GM19328 (cell line): ENCODE measurements at regions not wholly inside any gene's neighbourhood (a gene's known extent, or its start where the extent isn't known, plus 50 kb on each side); places are given as distances from the start of the nearest gene placed in this dataset.

Source experiments
- ATAC-seq: cut with Tn5 transposase; IDR thresholded peaks from one replicate; pipeline ENCODE4 v1.9.1; 2021; ENCODE audit warnings: mild to moderate bottlenecking, moderate library complexity; ENCODE audit not compliant: unreplicated experiment

DNA sequence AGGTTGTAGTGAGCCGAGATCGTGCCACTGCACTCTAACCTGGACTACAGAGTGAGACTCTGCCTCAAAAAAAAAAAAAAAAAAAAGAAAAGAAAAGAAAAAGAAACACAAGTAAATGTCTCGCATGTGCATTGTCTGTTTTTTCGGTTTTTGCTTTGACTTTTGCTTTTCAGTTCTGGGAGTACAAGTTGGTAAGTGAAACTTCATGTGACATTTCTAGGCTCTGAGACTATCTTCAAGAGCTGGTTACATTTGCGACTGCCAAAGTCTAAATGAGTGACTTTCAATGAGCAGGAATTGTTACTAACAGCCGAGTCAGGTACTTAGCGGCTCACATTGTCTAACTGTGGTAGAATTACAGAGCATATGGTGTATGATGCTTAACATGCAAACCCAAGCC is 107.0 kb upstream of the CELF2 start:
- no peak for ATAC-seq

DNA sequence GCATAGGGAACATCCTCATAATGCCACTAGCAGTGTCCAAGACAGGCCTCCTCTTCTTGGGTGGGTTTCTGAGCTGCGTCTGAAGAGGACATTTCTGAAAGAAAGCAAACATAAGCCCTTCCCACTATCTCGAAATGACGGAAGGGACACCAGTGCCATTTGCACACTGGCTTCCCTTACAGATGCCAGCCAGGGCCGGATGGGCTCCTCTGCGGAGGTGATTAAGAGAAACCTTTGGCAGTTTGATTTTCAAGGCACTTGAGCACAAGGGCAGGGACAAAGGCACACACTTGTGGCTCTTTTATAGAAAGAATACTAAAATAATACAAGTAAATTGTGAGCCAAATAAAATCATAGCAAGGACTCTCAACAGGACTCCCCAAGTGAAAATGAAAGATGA is 106.6 kb upstream of the CELF2 start:
- no peak for ATAC-seq

- ATAC-seq: no peak
Observed at GRCh38 chr10:10911471-10911921, 106.2 kb upstream of the CELF2 start.

DNA sequence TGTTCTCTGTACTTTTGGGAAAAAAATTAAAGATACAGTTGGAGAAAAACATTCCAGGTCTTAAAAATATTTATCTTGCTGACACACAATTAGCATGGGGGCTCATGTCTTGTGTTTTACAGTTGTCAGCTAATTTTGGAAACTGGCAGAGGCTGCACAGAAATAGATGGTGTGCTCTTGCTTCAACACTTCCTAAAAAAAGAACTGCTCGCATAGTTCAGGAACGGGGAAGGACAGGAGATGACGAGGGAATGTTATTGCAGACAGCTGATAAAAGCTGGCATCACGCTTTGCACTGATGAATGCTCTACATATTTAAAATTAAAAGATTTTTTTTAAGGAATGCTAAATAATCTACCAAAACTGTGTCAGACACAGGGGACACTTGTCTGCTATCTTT is 103.5 kb upstream of the CELF2 start:
- ATAC-seq: no peak

DNA sequence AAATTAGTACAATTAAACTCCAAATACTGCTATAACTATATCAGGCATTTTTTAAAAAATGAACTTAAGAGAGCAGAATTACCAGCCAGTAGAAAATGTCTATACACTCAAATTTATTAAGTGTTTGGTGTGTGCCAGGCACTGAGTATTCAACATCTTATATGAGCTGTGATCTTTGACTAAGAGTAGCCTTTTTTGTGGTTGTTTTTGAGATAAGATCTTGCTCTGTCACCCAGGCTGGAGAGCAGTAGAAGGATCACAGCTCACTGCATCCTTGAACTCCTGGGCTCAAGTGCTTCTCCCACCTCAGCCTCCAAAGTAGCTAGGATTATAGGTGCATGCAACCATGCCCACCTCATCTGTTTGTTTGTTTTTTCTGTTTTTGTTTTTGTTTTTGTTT is 102.5 kb upstream of the CELF2 start:
- ATAC-seq: no peak

- no peak for ATAC-seq
Observed at GRCh38 chr10:10917031-10917430, 100.6 kb upstream of the CELF2 start.

DNA sequence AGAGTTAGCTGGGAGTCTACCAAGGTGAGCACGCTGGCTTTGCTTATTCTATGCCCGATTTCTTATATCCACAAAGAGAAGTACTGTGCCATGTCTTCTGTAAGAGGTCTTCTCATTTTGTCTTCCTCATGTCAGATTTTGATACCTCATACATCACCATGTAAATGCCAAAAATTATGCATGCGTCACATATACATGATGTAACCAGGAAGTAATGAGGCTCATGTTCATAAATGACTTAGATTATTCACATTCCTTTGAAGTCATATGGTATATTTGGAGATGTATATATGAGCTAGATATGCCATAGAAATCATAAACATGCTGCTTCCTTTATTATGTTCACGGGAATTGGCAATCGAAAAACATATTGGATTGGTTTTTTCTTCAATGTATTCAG is 97.7 kb upstream of the CELF2 start:
- ATAC-seq: no peak

DNA sequence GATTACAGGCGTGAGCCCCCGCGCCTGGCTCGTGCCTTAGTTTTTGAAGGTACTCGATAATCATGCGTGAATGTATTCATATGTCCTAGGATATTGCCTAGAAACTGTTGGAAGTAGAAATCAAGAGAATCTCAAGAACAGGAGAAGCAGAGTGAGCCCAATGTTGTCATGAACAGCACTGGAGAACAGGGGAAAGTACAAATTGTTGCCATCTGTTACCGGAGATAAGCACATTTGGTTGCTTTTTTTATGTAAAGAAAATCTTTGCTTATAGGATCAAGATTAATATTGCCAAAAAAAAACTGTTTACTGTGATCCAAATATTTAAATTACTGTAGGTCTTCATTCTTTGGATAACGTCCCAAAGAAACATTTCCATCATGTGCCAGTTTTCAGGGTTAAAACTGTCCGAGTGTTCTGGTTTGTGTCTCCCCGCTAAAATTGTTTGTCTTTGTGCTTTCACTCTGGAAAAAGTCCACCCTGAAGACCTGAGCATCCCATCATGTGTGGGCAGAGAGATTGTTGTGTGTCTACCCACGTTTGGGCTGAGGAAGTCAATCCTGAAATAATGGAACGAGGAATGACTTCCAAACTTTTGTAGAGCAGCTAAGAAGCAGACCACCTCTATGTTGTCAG is 95.7 kb upstream of the CELF2 start:
- ATAC-seq: no peak

GRCh38 chr10:10923029-10923651 is 94.5 kb upstream of the CELF2 start:
- ATAC-seq: no peak

DNA sequence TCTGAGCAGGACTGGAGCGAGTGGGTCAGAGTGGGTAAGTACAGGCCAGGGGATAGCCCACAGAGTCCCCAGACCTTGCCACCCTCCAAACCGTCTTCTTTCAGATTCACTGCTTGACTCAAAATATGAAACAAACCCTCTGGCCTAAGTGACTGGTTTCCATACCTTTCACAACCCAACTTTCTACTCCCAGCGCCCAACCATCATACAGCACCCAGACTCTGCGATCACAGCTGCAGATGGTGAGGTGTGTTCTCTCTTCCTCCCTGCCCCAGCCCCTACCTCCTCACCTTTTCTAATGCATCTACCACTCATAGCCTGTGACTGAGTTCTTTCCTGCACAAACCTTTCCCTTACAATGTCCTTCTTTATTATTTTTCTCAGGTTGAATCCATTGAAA is 92.0 kb upstream of the CELF2 start:
- no peak for ATAC-seq

- ATAC-seq: no peak
Observed at GRCh38 chr10:10927608-10928007, 90.1 kb upstream of the CELF2 start.

DNA sequence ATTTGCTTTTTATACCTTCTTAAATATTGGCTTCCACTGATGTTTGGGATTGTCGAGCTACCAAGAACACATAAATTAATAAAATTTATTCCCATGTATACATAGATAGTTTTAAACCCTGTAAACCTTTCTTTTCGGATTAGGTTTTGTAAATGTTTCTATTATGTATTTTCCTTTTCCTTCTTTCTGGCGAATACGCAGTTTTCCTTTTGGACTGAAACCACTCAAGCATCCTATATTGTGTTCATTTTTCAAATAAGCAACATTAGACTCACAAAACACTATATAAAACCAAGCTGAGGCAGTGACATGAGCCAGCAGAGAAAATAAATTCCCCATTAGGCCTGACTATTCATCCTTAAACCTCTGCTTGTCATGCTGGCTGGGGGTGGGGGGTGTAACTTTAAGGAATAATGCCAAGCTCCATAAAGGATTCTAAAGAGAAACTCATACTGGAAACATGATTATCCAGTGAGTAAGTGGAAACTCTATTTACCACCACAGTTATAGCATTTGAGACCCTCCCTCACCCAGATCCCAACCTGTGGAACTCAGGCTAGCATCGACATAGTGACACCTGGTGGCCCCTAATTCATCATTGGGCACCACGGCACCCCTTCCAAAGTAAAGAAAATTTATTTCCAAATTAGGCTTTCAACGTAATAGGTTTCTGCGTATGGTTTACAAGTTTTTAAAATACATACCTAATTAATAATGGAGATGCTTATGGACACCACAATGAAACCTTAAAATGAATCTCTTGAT is 86.5 kb upstream of the CELF2 start:
- no peak for ATAC-seq

GRCh38 chr10:10935032-10935431 is 82.6 kb upstream of the CELF2 start:
- ATAC-seq: no peak

DNA sequence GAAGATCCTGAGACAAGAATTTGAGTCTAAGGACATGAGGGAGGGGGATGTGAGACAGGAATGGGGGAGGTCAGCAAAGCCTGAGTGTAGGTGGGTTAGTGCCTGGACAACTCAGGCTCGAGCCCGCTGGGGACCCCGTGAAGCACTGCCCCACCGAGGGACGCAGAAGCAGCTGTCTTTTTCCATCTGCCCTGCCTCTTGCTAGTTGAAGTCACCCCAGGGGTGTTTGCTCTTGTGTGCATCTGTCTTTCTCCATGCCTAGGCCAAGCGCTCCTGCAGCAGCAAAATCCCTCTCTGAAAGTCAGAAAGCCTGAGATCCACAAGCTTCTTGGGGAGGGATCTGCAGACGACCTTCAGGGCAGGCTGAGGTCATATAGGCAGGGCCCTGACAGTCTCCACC is 79.0 kb upstream of the CELF2 start:
- ATAC-seq: no peak

GRCh38 chr10:10941127-10941730 is 76.4 kb upstream of the CELF2 start:
- no peak for ATAC-seq

DNA sequence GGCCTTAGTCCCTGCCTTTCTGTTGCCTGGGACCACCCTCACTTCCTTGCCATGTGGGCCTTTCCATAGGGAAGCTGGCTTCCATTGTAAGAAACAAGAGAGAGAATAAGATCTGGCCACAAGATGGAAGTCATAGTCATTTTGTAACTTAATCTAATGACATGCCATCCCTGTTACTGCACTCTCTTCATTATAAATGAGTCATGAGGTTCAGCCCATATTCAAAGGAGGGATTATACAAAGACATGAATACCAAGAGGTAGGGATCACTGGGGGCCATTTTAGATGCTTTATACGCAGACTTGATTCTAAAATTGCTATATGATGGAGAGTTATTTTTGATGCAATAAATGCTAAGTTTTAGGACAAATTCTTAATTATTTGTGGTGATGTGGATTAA is 75.2 kb upstream of the CELF2 start:
- ATAC-seq: no peak

DNA sequence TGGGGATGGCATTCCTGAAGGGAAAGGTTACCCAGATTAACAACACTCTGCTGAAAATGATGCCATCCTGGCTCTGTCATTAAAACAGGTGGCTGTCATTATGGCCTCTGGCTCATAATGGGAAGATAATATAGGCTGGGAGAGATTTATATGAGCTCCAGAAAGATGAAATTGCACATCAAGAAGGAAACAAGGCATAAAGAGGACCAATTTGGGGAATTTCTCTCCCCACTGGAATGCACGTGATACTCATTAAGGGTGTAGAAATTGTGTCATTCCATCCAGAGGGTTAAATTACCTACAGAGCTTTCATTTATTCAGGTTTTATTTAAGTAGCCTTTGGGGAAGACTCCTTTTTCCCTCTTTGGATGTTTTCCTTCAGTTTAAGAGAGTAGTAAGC is 71.6 kb upstream of the CELF2 start:
- no peak for ATAC-seq

DNA sequence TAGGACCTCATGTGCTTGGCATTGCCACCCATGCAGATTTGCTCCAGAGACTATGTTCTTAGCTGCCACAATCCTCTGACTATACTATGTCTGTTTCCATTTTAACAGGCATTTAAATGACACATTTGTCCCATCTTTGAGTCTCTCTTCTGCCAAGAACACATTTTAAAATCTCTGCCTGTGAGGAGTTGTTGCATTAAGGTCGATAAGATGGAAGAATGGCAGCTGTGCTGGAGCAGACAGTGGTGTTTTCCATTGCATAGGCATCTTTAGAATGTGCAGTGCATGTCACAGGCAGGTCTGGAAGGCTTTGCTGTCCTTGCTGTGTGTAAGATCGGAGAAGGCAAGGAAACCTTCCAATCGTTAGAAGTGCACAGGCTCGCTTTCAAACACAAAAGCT is 70.9 kb upstream of the CELF2 start:
- ATAC-seq: no peak

DNA sequence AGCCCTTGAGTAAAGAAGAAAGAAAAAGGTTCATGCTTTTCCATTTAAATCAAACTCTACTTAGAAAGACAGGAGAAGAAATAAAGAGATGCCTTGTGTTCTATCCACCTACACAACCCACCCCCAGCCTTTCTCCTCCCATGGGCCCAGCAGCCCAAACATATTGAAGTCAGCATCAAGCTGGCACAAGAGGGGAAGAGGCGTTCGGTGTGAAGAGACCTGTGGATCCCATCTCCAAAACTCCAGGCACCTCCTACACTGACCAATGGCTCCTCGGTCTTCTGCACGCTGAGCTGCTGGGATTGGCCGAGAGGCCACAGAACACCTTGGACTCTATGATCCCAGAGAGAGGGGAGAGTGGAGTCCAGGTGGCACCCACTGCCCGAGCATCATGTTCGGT is 66.0 kb upstream of the CELF2 start:
- ATAC-seq: no peak

DNA sequence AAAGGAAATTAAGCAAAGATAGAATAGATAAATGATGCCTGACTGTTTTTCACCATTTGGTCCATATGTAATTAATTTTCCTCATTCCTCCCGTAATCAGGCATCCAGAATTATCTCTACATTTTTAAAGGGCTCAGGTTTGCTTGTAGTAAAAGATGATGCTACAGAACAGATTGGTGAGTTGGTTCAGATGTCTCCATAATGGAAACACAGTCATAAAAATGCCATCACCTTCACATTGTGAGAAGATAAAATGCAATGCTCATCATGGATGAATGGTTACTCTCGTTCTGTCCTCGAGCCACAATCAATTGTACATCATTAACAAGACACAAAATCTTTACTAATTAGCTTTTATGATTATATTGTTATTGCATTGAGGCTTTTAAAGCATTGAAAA is 64.9 kb upstream of the CELF2 start:
- ATAC-seq: no peak

DNA sequence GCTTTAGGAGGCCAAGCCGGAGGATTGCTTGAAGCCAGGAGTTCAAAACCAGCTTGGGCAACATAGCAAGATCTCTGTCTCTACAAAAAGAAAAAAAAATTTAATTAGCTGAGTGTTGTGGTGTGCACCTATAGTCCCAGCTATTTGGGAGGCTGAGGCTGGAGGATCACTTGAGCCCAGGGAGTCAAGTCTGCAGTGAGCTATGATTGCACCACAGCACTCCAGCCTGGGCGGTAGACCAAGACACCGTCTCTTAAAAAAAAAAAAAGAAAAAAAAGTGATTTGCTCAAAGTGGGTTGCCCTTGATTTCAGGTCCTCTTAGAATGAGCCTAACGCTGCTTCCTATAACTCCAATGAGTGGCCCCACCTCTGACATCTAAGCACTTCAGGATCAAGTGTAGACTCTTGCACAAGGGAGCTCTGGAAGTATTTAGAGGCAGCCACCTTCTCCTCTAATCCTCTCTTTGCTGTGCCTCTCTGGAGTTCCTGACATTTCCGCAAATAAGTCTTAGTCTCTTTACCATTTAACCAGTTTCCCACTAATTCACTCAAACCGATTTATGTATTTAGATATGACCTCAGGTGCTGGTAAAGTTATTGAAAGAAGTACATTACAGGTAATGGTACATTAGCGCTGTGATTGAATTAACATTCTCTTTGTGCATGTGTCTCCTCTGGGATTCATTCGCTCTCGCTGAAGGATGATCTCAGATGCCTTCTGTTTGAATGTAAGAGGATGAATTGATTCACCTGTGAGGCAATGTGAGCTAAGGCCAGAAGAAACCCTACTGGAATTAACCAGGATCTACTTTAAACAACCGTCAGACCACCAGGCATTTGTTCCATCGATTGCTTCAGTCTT is 60.8 kb upstream of the CELF2 start:
- ATAC-seq: no peak
